Uterus (tissue), 3 donors: ENCODE measurements at regions not wholly inside any gene's neighbourhood (a gene's known extent, or its start where the extent isn't known, plus 50 kb on each side); places are given as distances from the start of the nearest gene placed in this dataset.

ENCODE experiments used
- DNase-seq, 2 donors: peaks; one replicate each; pipeline ENCODE4 v3.0.0-alpha.2; 2019 to 2020
- H3K27ac ChIP-seq, 2 donors: fragments of 200-600 bp; sonication (generic); 1 replicate in 1 of 2; 2 replicates in 1 of 2; pipeline ENCODE4 v1.5.1; 2016 to 2018
- H3K27me3 ChIP-seq, 2 donors: fragments of 200-600 bp; sonication (generic); one replicate each; pipeline ENCODE4 v1.5.1; 2018 to 2019; ENCODE audit warnings: control low read depth in 1 of 2
- H3K36me3 ChIP-seq, 2 donors: fragments of 200-600 bp; sonication (generic); one replicate each; pipeline ENCODE4 v1.5.1; 2019; ENCODE audit warnings: control low read depth in 1 of 2
- H3K4me1 ChIP-seq, 2 donors: fragments of 200-600 bp; sonication (generic); one replicate each; pipeline ENCODE4 v1.5.1; 2018 to 2019; ENCODE audit warnings: control low read depth in 1 of 2
- H3K4me3 ChIP-seq, 2 donors: fragments of 200-600 bp; sonication (generic); 1 replicate in 1 of 2; 2 replicates in 1 of 2; pipeline ENCODE4 v1.5.1; 2018 to 2019; ENCODE audit warnings: mild to moderate bottlenecking in 1 of 2
- H3K9me3 ChIP-seq, 2 donors: fragments of 200-600 bp; sonication (generic); one replicate each; pipeline ENCODE4 v1.5.1; 2019; ENCODE audit warnings: control low read depth in 1 of 2
- POLR2A ChIP-seq, 2 donors: fragments of 450-650 bp; IDR thresholded peaks; one replicate each; pipeline ENCODE4 v1.6.1; 2016; ENCODE audit warnings: antibody characterized with exemption in 2 of 2, mild to moderate bottlenecking in 1 of 2, moderate library complexity in 1 of 2
- intact Hi-C: fragments of 100-400 bp; cut with DNase I; formaldehyde crosslinking; loops from one replicate; pipeline ENCODE4 v1.15.1; 2023; ENCODE audit warnings: low total_unique reads
- TF ChIP-seq, protein P1 (sequence below), 4 experiments: fragments of 200-600 bp in 2 of 4; fragments of 450-650 bp in 2 of 4; sonication (generic) in 2 of 4; IDR thresholded peaks; one replicate each; pipeline ENCODE4 v1.5.1; 2016 to 2019; ENCODE audit warnings: antibody characterized with exemption in 4 of 4, mild to moderate bottlenecking in 2 of 4, moderate library complexity in 1 of 4
- donor health status: DM: yes; HTN: yes; CAD: no.

DNA sequence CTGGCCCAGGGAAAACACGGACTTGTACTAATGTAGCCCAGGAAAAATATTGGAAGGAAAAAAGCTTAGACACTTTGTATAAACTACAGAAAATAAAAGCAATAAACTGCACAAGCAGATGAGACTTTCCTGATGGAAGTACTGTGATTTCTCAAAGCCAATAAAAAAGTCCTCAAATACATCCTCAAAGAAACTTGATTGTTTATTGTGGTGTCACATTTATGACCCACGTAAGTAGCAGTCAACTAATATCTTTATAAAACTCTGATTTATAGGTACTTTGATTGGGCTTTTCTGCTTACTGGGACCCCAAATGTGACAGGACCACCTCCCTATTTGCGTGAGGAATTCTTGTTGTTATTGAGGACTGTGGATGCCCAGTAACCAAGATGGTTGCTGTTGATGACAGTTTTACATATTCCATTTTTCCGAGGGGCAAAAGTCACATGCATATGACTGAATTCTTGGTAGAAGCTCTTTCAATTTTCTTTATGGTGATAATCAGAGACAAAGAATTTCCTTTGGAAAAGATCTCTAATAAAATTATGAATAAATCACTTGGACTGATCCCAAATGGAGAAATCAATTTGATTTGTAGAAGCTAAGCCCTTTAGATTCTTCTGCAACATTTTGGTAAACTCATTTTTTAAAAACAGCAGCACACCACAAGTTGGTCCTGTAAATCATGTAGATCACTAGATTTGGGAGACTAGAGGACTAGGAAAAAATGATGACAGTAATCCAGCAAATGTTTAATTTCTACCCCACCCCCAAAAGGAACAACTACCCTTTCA lies 159.0 kb upstream of the TSC22D2 start:
- Histone ChIP-seq H3K4me3 (no peak overlapping the region), H3K27me3 (no peaks in the 10 kb centered on the region), H3K27ac (peak overlapping the region; percentile 60 to 76), H3K9me3 (no peaks in the 10 kb centered on the region), H3K36me3 (no peaks in the 10 kb centered on the region), H3K4me1 (peaks cover 0 to 12% of the 10 kb centered on the region in 2 donors)
- TF ChIP-seq, protein P1, sequence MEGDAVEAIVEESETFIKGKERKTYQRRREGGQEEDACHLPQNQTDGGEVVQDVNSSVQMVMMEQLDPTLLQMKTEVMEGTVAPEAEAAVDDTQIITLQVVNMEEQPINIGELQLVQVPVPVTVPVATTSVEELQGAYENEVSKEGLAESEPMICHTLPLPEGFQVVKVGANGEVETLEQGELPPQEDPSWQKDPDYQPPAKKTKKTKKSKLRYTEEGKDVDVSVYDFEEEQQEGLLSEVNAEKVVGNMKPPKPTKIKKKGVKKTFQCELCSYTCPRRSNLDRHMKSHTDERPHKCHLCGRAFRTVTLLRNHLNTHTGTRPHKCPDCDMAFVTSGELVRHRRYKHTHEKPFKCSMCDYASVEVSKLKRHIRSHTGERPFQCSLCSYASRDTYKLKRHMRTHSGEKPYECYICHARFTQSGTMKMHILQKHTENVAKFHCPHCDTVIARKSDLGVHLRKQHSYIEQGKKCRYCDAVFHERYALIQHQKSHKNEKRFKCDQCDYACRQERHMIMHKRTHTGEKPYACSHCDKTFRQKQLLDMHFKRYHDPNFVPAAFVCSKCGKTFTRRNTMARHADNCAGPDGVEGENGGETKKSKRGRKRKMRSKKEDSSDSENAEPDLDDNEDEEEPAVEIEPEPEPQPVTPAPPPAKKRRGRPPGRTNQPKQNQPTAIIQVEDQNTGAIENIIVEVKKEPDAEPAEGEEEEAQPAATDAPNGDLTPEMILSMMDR (IDR thresholded peaks at IDR 0.05), result no peak
- TF ChIP-seq POLR2A (IDR thresholded peaks at IDR 0.05), result no peak
- no peak for DNase-seq
- intact Hi-C loops, result no loop called here

DNA sequence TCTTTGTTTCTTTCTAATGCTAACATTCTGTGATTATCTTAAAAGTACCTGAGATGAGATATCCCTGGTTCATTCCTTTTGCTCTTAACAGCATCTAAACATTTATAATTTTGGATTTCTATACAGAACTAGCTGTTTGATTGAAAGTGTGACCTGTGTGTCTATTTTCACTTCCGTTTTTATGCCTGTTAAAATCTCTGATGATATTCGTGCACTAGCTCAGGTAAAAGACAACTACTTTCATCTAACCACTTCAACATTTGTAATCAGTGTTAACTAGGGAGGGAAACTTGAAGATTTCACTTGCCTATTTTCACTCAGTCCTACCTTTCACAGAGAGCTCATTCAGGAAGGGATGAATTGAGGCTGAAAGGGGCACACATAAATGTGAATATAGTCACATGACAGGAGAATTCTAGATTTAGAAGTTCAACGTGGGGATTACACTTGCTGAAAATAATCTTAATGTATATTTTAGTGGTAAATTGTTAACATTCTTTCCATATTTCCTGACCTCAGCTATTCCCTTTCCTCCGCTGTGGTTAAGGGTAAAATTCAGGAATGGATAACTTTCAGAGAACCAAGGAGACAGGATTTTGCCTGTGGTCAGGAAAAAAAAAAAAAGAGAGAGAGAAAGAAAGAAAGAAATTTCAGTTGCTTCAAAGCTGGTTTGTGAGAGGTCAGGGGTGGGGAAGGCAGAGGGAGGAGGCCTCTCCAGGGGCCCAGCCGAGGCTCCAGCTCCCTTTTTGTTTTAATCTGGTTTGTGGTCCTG lies 159.8 kb upstream of the TSC22D2 start:
- Histone ChIP-seq H3K36me3 (no peaks in the 10 kb centered on the region), H3K9me3 (no peaks in the 10 kb centered on the region), H3K27ac (peak overlapping the region; percentile 60 to 76), H3K27me3 (no peaks in the 10 kb centered on the region), H3K4me3 (no peak overlapping the region), H3K4me1 (peaks cover 0 to 12% of the 10 kb centered on the region in 2 donors)
- intact Hi-C loops, result no loop called here
- TF ChIP-seq, protein P1 (IDR thresholded peaks at IDR 0.05), result no peak
- no peak for TF ChIP-seq POLR2A (IDR thresholded peaks at IDR 0.05)
- DNase-seq, result peak in 1 of 2 donors; percentile 36

DNA sequence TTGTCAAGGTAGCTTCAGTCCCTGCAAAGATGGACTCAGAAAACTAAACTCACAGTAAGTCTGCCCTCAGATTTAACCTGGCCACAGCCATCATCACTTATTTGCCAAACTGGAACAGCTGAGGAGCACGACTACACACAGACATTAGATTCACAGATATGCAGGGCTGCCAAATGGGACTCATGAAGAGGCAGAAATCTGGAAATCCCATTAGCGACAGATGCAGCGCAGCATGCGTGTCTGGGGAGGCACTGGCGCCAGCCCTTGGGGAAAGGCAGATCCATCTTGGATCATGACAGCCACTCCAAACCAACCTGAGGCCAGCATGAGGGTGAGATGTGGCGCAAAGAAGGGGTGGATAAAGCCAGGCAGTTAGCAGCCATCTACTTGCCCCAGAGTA lies 160.7 kb upstream of the TSC22D2 start:
- Histone ChIP-seq H3K27me3 (no peaks in the 10 kb centered on the region), H3K4me3 (no peak overlapping the region), H3K36me3 (no peaks in the 10 kb centered on the region), H3K27ac (no peak overlapping the region), H3K4me1 (peaks cover 0 to 6% of the 10 kb centered on the region in 2 donors), H3K9me3 (no peaks in the 10 kb centered on the region)
- TF ChIP-seq, protein P1 (IDR thresholded peaks at IDR 0.05), result no peak
- no peak for TF ChIP-seq POLR2A (IDR thresholded peaks at IDR 0.05)
- intact Hi-C loops, result no loop called here
- DNase-seq, result no peak

DNA sequence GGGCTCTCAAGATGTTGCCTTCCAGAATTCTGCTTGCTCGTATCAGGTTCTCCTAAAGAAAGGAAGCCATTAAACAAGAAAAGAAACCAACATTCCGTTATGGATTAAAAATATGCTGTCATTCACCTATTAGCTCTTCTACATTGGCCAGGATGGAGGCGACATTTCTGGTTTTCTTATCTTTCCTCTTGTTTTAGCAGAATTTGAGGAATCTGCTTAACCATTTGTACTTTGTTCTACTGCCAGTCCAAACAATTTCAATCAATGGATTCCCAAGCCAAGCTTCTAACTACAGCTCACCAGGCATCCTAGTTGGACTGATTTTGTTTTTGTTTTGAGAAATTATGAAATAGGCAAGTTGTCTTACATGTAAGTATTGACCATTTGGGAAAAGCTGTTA lies 164.6 kb upstream of the TSC22D2 start:
- Histone ChIP-seq H3K4me3 (no peak overlapping the region), H3K27me3 (no peaks in the 10 kb centered on the region), H3K4me1 (no peaks in the 10 kb centered on the region), H3K36me3 (no peaks in the 10 kb centered on the region), H3K9me3 (no peaks in the 10 kb centered on the region), H3K27ac (no peak overlapping the region)
- TF ChIP-seq POLR2A (IDR thresholded peaks at IDR 0.05), result no peak
- TF ChIP-seq, protein P1 (IDR thresholded peaks at IDR 0.05), result no peak
- intact Hi-C loops, result no loop called here
- DNase-seq, result no peak
